SU-DHL-6 (cell line): ENCODE measurements at regions not wholly inside any gene's neighbourhood (a gene's known extent, or its start where the extent isn't known, plus 50 kb on each side); places are given as distances from the start of the nearest gene placed in this dataset.

ENCODE experiments used
- H2AFZ ChIP-seq: fragments of 200-600 bp; sonication (generic); 2 replicates; pipeline ENCODE4 v1.6.1; 2014; ENCODE audit warnings: low read depth, mild to moderate bottlenecking, moderate library complexity, mixed read lengths, antibody characterized with exemption, low read length; ENCODE audit not compliant: severe bottlenecking
- H3F3A ChIP-seq: fragments of 200-600 bp; shearing (Covaris generic); 2 replicates; pipeline ENCODE4 v1.6.0; 2016; ENCODE audit warnings: antibody characterized with exemption, mild to moderate bottlenecking; ENCODE audit not compliant: insufficient read depth
- H3K27ac ChIP-seq: fragments of 200-600 bp; sonication (generic); 2 replicates; pipeline ENCODE4 v1.5.1; 2016; ENCODE audit warnings: low read depth, mild to moderate bottlenecking, low read length, moderate library complexity, mixed read lengths
- H3K27me3 ChIP-seq: fragments of 200-600 bp; sonication (generic), shearing (Covaris generic); 2 replicates; pipeline ENCODE4 v1.6.0; 2014; ENCODE audit warnings: mild to moderate bottlenecking, low read length
- H3K36me3 ChIP-seq: fragments of 200-600 bp; sonication (generic); 2 replicates; pipeline ENCODE4 v1.6.1; 2014; ENCODE audit warnings: mild to moderate bottlenecking, low read length, mixed read lengths
- H3K4me2 ChIP-seq: fragments of 300-600, 200-600 bp; shearing (Covaris generic), sonication (generic); 2 replicates; pipeline ENCODE4 v1.6.0; 2014; ENCODE audit warnings: low read length, low read depth, mild to moderate bottlenecking; ENCODE audit not compliant: poor library complexity, severe bottlenecking
- H3K4me3 ChIP-seq: fragments of 200-600 bp; sonication (generic); 2 replicates; pipeline ENCODE4 v1.5.1; 2014; ENCODE audit warnings: antibody characterized with exemption, low read length, mild to moderate bottlenecking, mixed read lengths; ENCODE audit not compliant: insufficient read depth, poor library complexity, severe bottlenecking
- H3K79me2 ChIP-seq: fragments of 200-600 bp; sonication (generic); 2 replicates; pipeline ENCODE4 v1.6.1; 2014; ENCODE audit warnings: mild to moderate bottlenecking, low read length, moderate library complexity; ENCODE audit not compliant: insufficient read depth
- H3K9ac ChIP-seq: fragments of 200-600 bp; sonication (generic); 2 replicates; pipeline ENCODE4 v1.7.0; 2014; ENCODE audit warnings: mild to moderate bottlenecking, low read length
- H3K9me2 ChIP-seq: fragments of 200-600 bp; sonication (generic); replicated peaks from 2 replicates; pipeline ENCODE4 v1.6.1; 2014; ENCODE audit warnings: low read length; ENCODE audit not compliant: insufficient read depth
- H3K9me3 ChIP-seq: fragments of 200-600 bp; sonication (generic); 2 replicates; pipeline ENCODE4 v1.6.1; 2014; ENCODE audit warnings: low read length, mixed read lengths; ENCODE audit not compliant: insufficient read depth
- H4K20me1 ChIP-seq: fragments of 200-600 bp; sonication (generic); 2 replicates; pipeline ENCODE4 v1.6.1; 2014; ENCODE audit warnings: low read depth, mild to moderate bottlenecking, antibody characterized with exemption, low read length, moderate library complexity, mixed read lengths
- CTCF ChIP-seq: fragments of 200-600 bp; sonication (generic); IDR thresholded peaks from one replicate; pipeline ENCODE4 v1.5.1; 2017; ENCODE audit warnings: antibody characterized with exemption, mild to moderate bottlenecking, low read length, moderate library complexity; ENCODE audit not compliant: insufficient read depth, poor library complexity, severe bottlenecking
- EZH2phosphoT487 ChIP-seq: fragments of 200-600 bp; sonication (generic), shearing (Covaris generic); conservative IDR thresholded peaks from 2 replicates; pipeline ENCODE4 v1.6.1; 2018; ENCODE audit warnings: mild to moderate bottlenecking, antibody characterized with exemption, low read length, moderate library complexity, mixed read lengths

DNA sequence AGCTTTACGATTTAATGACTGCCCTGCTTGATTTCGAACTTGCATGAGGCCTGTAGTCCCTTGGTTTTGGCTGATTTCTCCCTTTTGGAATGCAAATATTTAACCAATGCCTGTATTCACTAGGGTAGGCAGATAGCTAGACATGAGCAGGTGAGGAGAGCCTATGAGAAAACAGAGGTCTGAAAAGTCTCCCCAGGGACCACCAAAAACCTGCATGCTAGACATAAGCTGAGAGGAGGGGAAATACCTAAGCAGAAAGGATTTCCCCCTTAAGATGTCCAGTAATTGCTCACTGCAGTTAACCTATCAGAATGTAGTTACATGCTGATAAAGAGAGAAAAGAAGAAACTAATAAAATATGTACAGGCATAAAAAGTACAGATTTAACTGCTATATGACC is 667.4 kb upstream of the SEMA6A start:
- Histone ChIP-seq H3K36me3 (no peaks in the 10 kb centered on the region), H3F3A (no peaks in the 10 kb centered on the region), H3K27me3 (no peaks in the 10 kb centered on the region), H3K4me3 (no peak overlapping the region), H2AFZ (no peak overlapping the region), H3K27ac (no peak overlapping the region), H3K9ac (no peak overlapping the region), H3K9me3 (no peaks in the 10 kb centered on the region), H3K9me2 (no peaks in the 10 kb centered on the region), H3K79me2 (no peaks in the 10 kb centered on the region), H3K4me2 (no peak overlapping the region), H4K20me1 (no peaks in the 10 kb centered on the region)
- TF ChIP-seq CTCF (no peak), EZH2phosphoT487 (no peak)

GRCh38 chr5:117236941-117237340 is 662.3 kb upstream of the SEMA6A start:
- no peaks in the 10 kb centered on the region for H3F3A ChIP-seq
- H3K9me3 ChIP-seq = no peaks in the 10 kb centered on the region
- no peaks in the 10 kb centered on the region for H4K20me1 ChIP-seq
- H3K27me3 ChIP-seq = no peaks in the 10 kb centered on the region
- no peaks in the 10 kb centered on the region for H3K79me2 ChIP-seq
- H3K4me2 ChIP-seq = no peak overlapping the region
- no peak overlapping the region for H2AFZ ChIP-seq
- TF ChIP-seq CTCF = no peak
- no peak for TF ChIP-seq EZH2phosphoT487
- no peak overlapping the region for H3K9ac ChIP-seq
- no peaks in the 10 kb centered on the region for H3K9me2 ChIP-seq
- H3K36me3 ChIP-seq = no peaks in the 10 kb centered on the region
- no peak overlapping the region for H3K27ac ChIP-seq
- no peak overlapping the region for H3K4me3 ChIP-seq

- Histone ChIP-seq H3K36me3 (no peaks in the 10 kb centered on the region), H3K4me3 (no peak overlapping the region), H3K4me2 (no peak overlapping the region), H4K20me1 (no peaks in the 10 kb centered on the region), H3K9me3 (no peaks in the 10 kb centered on the region), H3K9ac (no peak overlapping the region), H3F3A (no peaks in the 10 kb centered on the region), H3K79me2 (no peaks in the 10 kb centered on the region), H2AFZ (no peak overlapping the region), H3K27ac (no peak overlapping the region), H3K27me3 (no peaks in the 10 kb centered on the region), H3K9me2 (no peaks in the 10 kb centered on the region)
- TF ChIP-seq EZH2phosphoT487 = no peak
- TF ChIP-seq CTCF = no peak
These were observed 661.2 kb upstream of the SEMA6A start for GRCh38 chr5:117235786-117236185.

- H3K9me2 ChIP-seq = no peaks in the 10 kb centered on the region
- no peaks in the 10 kb centered on the region for H4K20me1 ChIP-seq
- H2AFZ ChIP-seq = no peak overlapping the region
- no peak for TF ChIP-seq CTCF
- no peak for TF ChIP-seq EZH2phosphoT487
- H3K27me3 ChIP-seq = no peaks in the 10 kb centered on the region
- no peaks in the 10 kb centered on the region for H3K9me3 ChIP-seq
- no peak overlapping the region for H3K27ac ChIP-seq
- no peak overlapping the region for H3K9ac ChIP-seq
- H3K4me3 ChIP-seq = no peak overlapping the region
- no peaks in the 10 kb centered on the region for H3F3A ChIP-seq
- H3K79me2 ChIP-seq = no peaks in the 10 kb centered on the region
- no peaks in the 10 kb centered on the region for H3K36me3 ChIP-seq
- H3K4me2 ChIP-seq = no peak overlapping the region
These were observed 655.8 kb upstream of the SEMA6A start for GRCh38 chr5:117230375-117230774.
